ENCODE measurements at regions not wholly inside any gene's neighbourhood (a gene's known extent, or its start where the extent isn't known, plus 50 kb on each side); places are given as distances from the start of the nearest gene placed in this dataset.

GRCh38 chr2:239502430-239503186 lies 101.8 kb upstream of the HDAC4 start:
- TF ChIP-seq GATA2 (IDR thresholded peaks at IDR 0.05; ENCODE audit: low read depth, low read length) (no peak), GATA3 (IDR thresholded peaks at IDR 0.05; ENCODE audit: low read depth, low read length) (no peak)

Measured in SH-SY5Y (cell line).